K562 (cell line): ENCODE measurements at regions not wholly inside any gene's neighbourhood (a gene's known extent, or its start where the extent isn't known, plus 50 kb on each side); places are given as distances from the start of the nearest gene placed in this dataset.
A peak's percentile ranks its signal among the peaks of the same experiment; 100 is the strongest.

Source experiments
- ATAC-seq: fragments of 200-7000 bp; cut with Tn5 transposase; 3 replicates; pipeline ENCODE4 v1.9.1; 2020; ENCODE audit warnings: moderate library complexity
- BruUV-seq: library from RNA; stranded (reverse); fragments of 400-500 nt; replicated peaks from 2 replicates; lab custom pipeline; 2021; lab: Mats Ljungman, UMichigan
- CTCF ChIA-PET: fragments of 300-600 bp; formaldehyde crosslinking; extraction: SDS; loops from one replicate; lab custom pipeline; 2021; ENCODE audit warnings: low intra/inter-chr PET ratio; lab: Yijun Ruan, JAX
- POLR2A ChIA-PET: fragments of 300-600, 350-650 bp; sonication (Branson Sonifier 250); formaldehyde crosslinking; extraction: SDS; loops from one replicate; lab custom pipeline; 2021; ENCODE audit warnings: antibody characterized with exemption, inconsistent platforms; lab: Yijun Ruan, JAX
- DNase-seq, 4 experiments: peaks; one replicate each; pipeline versions ENCODE4 v3.0.0 to v3.0.0-alpha.2; 2011 to 2018; ENCODE audit warnings: low spot score in 3 of 4, mixed read lengths in 3 of 4; ENCODE audit errors: extremely low read depth in 1 of 4
- FAIRE-seq: peaks from 2 replicates; lab custom pipeline; 2011; peaks lifted over from hg19 to GRCh38; lab: Jason Lieb, UNC
- H2AFZ ChIP-seq: 2 replicates; pipeline ENCODE4 v1.6.0; 2011; ENCODE audit warnings: low read depth, low read length, control low read depth, inconsistent platforms
- H3K27ac ChIP-seq: fragments of 200-600 bp; 3 replicates; pipeline ENCODE4 v1.8.0; 2011; ENCODE audit warnings: low read depth, mild to moderate bottlenecking, control low read depth, inconsistent platforms, low read length, moderate library complexity, mixed read lengths; ENCODE audit errors: extremely low read depth
- H3K27me3 ChIP-seq, 2 experiments: fragments of 300-600 bp in 1 of 2; 2 replicates in 1 of 2; 3 replicates in 1 of 2; pipeline versions ENCODE4 v1.6.0 to v1.8.0; 2011; ENCODE audit warnings: inconsistent platforms in 2 of 2, low read length in 2 of 2, mild to moderate bottlenecking in 1 of 2, mixed read lengths in 1 of 2, moderate library complexity in 1 of 2; ENCODE audit not compliant: control insufficient read depth in 2 of 2, insufficient read depth in 2 of 2
- H3K36me3 ChIP-seq: fragments of 300-600 bp; 3 replicates; pipeline ENCODE4 v1.8.0; 2011; ENCODE audit warnings: mild to moderate bottlenecking, low read length, inconsistent platforms; ENCODE audit not compliant: control insufficient read depth, insufficient read depth
- H3K4me1 ChIP-seq, 2 experiments: fragments of 200-600 bp in 1 of 2; replicated peaks in 1 of 2; 2 replicates in 1 of 2; 3 replicates in 1 of 2; pipeline versions ENCODE4 v1.5.1 to v1.8.0; 2011; ENCODE audit warnings: inconsistent platforms in 2 of 2, low read length in 2 of 2, mild to moderate bottlenecking in 1 of 2, mixed read lengths in 1 of 2, moderate library complexity in 1 of 2; ENCODE audit not compliant: control insufficient read depth in 2 of 2, insufficient read depth in 2 of 2
- H3K4me2 ChIP-seq: 2 replicates; pipeline ENCODE4 v1.6.1; 2011; ENCODE audit warnings: low read length, control low read depth, inconsistent platforms, mixed read lengths; ENCODE audit not compliant: insufficient read depth
- H3K4me3 ChIP-seq: fragments of 200-600 bp; sonication (generic), shearing (Covaris generic); 2 replicates; pipeline ENCODE4 v1.5.1; 2016; ENCODE audit warnings: control low read depth, inconsistent platforms
- H3K79me2 ChIP-seq: fragments of 200-600 bp; 3 replicates; pipeline ENCODE4 v1.8.0; 2011; ENCODE audit warnings: low read length, inconsistent platforms; ENCODE audit not compliant: control insufficient read depth, insufficient read depth
- H3K9ac ChIP-seq, 2 experiments: 2 replicates each; pipeline versions ENCODE4 v1.6.0 to v1.6.1; 2011; ENCODE audit warnings: low read depth in 2 of 2, low read length in 2 of 2, control low read depth in 1 of 2, inconsistent platforms in 1 of 2, mild to moderate bottlenecking in 1 of 2, mixed read lengths in 1 of 2; ENCODE audit not compliant: insufficient read depth in 1 of 2
- H3K9me1 ChIP-seq: one replicate; pipeline ENCODE4 v1.6.0; 2011; ENCODE audit warnings: inconsistent platforms, mild to moderate bottlenecking, low read length, moderate library complexity; ENCODE audit not compliant: control insufficient read depth, insufficient read depth
- H3K9me3 ChIP-seq: replicated peaks from 2 replicates; pipeline ENCODE4 v1.5.1; 2011; ENCODE audit warnings: low read depth, low read length, inconsistent platforms; ENCODE audit not compliant: control insufficient read depth, insufficient read depth
- H4K20me1 ChIP-seq: replicated peaks from 2 replicates; pipeline ENCODE4 v1.6.1; 2011; ENCODE audit warnings: low read length, inconsistent platforms, mixed read lengths; ENCODE audit not compliant: control insufficient read depth, insufficient read depth
- HBP1 ChIP-seq: fragments of 450-650 bp; formaldehyde crosslinking; IDR thresholded peaks from 2 replicates; pipeline ENCODE4 v1.4.0; 2022; ENCODE audit warnings: missing genetic modification characterization
- ZNF740 ChIP-seq, 3 experiments: fragments of 200-800 bp in 1 of 3; sonication (Bioruptor generic) in 1 of 3; sonication (generic) in 1 of 3; formaldehyde crosslinking in 1 of 3; IDR thresholded peaks; 2 replicates each; pipeline versions ENCODE4 v1.6.1 to v1.8.0; 2016 to 2022; ENCODE audit warnings: mild to moderate bottlenecking in 2 of 3, missing compliant biosample characterization in 2 of 3, missing genetic modification characterization in 2 of 3, missing genetic modification reagents in 1 of 3
- WGBS: fragments of 100-300 bp; shearing (Covaris generic); methylation state at CpG from one replicate; pipeline ENCODE4 v1.1.6; 2016; ENCODE audit warnings: low coverage, mixed read lengths; ENCODE audit not compliant: insufficient coverage; ENCODE audit errors: missing lambda C conversion rate; 5-methylcytosine and 5-hydroxymethylcytosine counted together
- in situ Hi-C: fragments of 300-500 bp; cut with MboI; formaldehyde crosslinking; loops from 4 replicates; pipeline ENCODE4 v1.15.0; 2018; ENCODE audit warnings: inconsistent platforms, mixed read lengths
- intact Hi-C: fragments of 100-400 bp; cut with micrococcal nuclease; formaldehyde crosslinking; loops from 2 replicates; pipeline ENCODE4 v1.14.2; 2022

GRCh38 chr12:47396902-47397663, 308.7 kb downstream of the RPAP3 start:
- no TSS peak for BruUV-seq
- ChIA-PET CTCF (no interaction called here), POLR2A (interaction anchor here (0.7 to 1.5 kb wide), 2 partner anchors 9 to 15 kb away, joined by 4 read pairs; no protein-coding TSS in a partner anchor)
- H3K79me2 ChIP-seq, result no peaks in the 10 kb centered on the region
- H3K9ac ChIP-seq, result no peak overlapping the region
- H3K9me1 ChIP-seq, result no peaks in the 10 kb centered on the region
- TF ChIP-seq HBP1 (CRISPR knock-in tag) (no peak), ZNF740 (CRISPR knock-in tag; IDR thresholded peaks at IDR 0.05) (no peak), ZNF740 (tag; IDR thresholded peaks at IDR 0.05) (peak in 1 of 2 experiments; percentile 23; a peak in 1 of 4 replicates)
- no peak overlapping the region for H3K4me2 ChIP-seq
- FAIRE-seq (no peak), ATAC-seq (no peak), DNase-seq (no peak)
- H3K4me1 ChIP-seq, result peaks cover 0 to 10% of the 10 kb centered on the region in 2 experiments; a peak in 1 of 5 replicates
- no peaks in the 10 kb centered on the region; the same call in 1 of the 2 replicates for H3K9me3 ChIP-seq
- no peaks in the 10 kb centered on the region for H3K36me3 ChIP-seq
- no peaks in the 10 kb centered on the region for H3K27me3 ChIP-seq
- in situ Hi-C loops, result loop anchor here (5.0 kb wide), 1 partner anchor 365 kb away; no protein-coding TSS in a partner anchor
- H2AFZ ChIP-seq, result peak overlapping the region; percentile 60
- H3K27ac ChIP-seq, result no peak overlapping the region
- H4K20me1 ChIP-seq, result no peaks in the 10 kb centered on the region
- intact Hi-C loops, result loop anchor here (2.0 to 5.0 kb wide), 4 partner anchors 36 to 364 kb away; no protein-coding TSS in a partner anchor
- no peak overlapping the region for H3K4me3 ChIP-seq
- WGBS, result 42% methylated on average over 1 of the region's 1 CpG
